PC-3 (cell line): ENCODE measurements at regions not wholly inside any gene's neighbourhood (a gene's known extent, or its start where the extent isn't known, plus 50 kb on each side); places are given as distances from the start of the nearest gene placed in this dataset.

Source experiments
- EZH2 ChIP-seq: fragments of 300-600 bp; sonication (generic); IDR thresholded peaks from one replicate; pipeline ENCODE4 v1.6.1; 2017; ENCODE audit warnings: antibody characterized with exemption, mild to moderate bottlenecking, low read length; ENCODE audit not compliant: unreplicated experiment
- EZH2phosphoT487 ChIP-seq: fragments of 300-600 bp; sonication (generic); IDR thresholded peaks from 2 replicates; pipeline ENCODE4 v1.6.1; 2018; ENCODE audit warnings: mild to moderate bottlenecking, antibody characterized with exemption, low read length, borderline replicate concordance
- TF ChIP-seq, protein P1 (sequence below): fragments of 300-600 bp; sonication (generic); conservative IDR thresholded peaks from 2 replicates; pipeline ENCODE4 v1.5.1; 2017; ENCODE audit warnings: antibody characterized with exemption, low read depth, mild to moderate bottlenecking, low read length

DNA sequence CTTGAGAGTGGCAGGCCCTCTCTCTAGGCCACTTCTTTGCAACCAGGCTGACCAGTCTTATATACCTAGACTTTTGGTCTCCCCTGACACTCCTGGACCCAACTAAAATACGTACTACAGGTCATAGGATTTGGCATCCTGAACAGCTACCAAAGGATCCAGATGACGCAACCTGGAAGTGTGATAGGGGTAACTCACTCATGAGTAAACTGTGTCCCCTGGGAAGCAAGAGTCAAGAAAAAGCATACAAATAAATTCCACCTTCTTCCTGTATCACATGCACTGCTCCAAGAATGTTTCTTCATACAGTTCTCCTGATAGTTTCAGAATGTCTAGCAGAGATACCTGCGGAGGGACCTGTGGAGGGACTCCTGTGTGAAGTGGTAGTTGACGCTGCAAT lies 172.3 kb downstream of the MDFIC start:
- TF ChIP-seq, protein P1, sequence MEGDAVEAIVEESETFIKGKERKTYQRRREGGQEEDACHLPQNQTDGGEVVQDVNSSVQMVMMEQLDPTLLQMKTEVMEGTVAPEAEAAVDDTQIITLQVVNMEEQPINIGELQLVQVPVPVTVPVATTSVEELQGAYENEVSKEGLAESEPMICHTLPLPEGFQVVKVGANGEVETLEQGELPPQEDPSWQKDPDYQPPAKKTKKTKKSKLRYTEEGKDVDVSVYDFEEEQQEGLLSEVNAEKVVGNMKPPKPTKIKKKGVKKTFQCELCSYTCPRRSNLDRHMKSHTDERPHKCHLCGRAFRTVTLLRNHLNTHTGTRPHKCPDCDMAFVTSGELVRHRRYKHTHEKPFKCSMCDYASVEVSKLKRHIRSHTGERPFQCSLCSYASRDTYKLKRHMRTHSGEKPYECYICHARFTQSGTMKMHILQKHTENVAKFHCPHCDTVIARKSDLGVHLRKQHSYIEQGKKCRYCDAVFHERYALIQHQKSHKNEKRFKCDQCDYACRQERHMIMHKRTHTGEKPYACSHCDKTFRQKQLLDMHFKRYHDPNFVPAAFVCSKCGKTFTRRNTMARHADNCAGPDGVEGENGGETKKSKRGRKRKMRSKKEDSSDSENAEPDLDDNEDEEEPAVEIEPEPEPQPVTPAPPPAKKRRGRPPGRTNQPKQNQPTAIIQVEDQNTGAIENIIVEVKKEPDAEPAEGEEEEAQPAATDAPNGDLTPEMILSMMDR: no peak
- TF ChIP-seq EZH2phosphoT487 (no peak), EZH2 (no peak)
